HG03135 (cell line): ENCODE measurements at regions not wholly inside any gene's neighbourhood (a gene's known extent, or its start where the extent isn't known, plus 50 kb on each side); places are given as distances from the start of the nearest gene placed in this dataset.
"Not testable (repeated sequence)": the region's sequence is repeated elsewhere in the genome, so short reads cannot be mapped to it uniquely, and the experiment has no call there.

Source experiments
- ATAC-seq: cut with Tn5 transposase; IDR thresholded peaks from one replicate; pipeline ENCODE4 v1.9.1; 2021; ENCODE audit warnings: mild to moderate bottlenecking, moderate library complexity; ENCODE audit not compliant: unreplicated experiment

DNA sequence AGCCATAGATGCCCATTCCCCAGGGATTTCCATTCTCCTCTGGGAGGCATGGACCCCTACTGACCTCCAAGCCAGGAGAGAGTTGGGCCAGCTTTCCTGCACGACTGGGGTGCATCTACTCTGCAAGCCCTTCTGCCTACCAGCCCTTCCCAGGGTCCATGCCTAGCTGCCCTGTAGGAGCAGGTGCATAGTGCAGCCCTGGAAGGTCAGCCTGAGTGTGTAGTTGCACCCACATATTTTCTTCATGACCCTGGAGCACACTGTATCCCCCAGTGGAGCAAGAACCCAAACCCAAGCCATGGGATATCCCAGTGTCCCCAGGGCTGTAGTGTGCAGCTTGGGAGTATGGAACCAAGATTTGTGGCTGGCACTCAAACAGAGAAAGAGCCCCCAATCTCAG is 155.6 kb upstream of the GOLGA6L22 start:
- ATAC-seq: not testable (repeated sequence)
